GM13977 (cell line): ENCODE measurements at regions not wholly inside any gene's neighbourhood (a gene's known extent, or its start where the extent isn't known, plus 50 kb on each side); places are given as distances from the start of the nearest gene placed in this dataset.

ENCODE experiments used
- DNase-seq: peaks from one replicate; pipeline ENCODE4 v3.0.0; 2012; ENCODE audit warnings: low spot score
- in situ Hi-C: fragments of 300-500 bp; cut with MboI; formaldehyde crosslinking; loops from one replicate; pipeline ENCODE4 v1.12.0; 2022; ENCODE audit warnings: low sequenced_read_pairs, low pct_unique_long_range_greater_than_20kb, mixed read lengths, inconsistent platforms; ENCODE audit not compliant: unreplicated experiment
- TF ChIP-seq, protein P1 (sequence below): IDR thresholded peaks from 2 replicates; pipeline ENCODE4 v1.5.1; 2012; ENCODE audit warnings: mild to moderate bottlenecking, control low read depth; ENCODE audit not compliant: insufficient read depth; ENCODE audit errors: extremely low read depth, missing control alignments

DNA sequence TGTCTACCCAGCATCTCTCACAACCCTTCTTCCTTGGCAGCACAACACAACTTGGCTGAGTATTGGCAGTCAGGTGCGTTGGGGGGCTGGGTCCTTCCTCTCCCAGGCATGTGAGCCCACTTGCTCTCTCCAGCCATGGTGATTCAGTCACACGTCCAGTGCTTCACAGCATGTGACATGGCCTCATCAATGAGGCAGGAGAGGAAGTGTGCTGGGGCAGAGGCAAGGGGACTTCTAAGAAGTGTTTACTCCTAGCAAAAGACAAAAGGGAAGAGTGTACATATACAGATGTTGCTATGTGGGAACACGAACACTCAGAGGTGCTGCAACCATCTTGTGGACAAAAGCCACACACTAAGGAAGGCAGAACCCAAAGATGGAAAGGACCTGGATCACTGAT is 380.8 kb downstream of the FBXW7 start:
- in situ Hi-C loops = no loop called here
- TF ChIP-seq, protein P1, sequence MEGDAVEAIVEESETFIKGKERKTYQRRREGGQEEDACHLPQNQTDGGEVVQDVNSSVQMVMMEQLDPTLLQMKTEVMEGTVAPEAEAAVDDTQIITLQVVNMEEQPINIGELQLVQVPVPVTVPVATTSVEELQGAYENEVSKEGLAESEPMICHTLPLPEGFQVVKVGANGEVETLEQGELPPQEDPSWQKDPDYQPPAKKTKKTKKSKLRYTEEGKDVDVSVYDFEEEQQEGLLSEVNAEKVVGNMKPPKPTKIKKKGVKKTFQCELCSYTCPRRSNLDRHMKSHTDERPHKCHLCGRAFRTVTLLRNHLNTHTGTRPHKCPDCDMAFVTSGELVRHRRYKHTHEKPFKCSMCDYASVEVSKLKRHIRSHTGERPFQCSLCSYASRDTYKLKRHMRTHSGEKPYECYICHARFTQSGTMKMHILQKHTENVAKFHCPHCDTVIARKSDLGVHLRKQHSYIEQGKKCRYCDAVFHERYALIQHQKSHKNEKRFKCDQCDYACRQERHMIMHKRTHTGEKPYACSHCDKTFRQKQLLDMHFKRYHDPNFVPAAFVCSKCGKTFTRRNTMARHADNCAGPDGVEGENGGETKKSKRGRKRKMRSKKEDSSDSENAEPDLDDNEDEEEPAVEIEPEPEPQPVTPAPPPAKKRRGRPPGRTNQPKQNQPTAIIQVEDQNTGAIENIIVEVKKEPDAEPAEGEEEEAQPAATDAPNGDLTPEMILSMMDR = no peak
- DNase-seq = no peak

DNA sequence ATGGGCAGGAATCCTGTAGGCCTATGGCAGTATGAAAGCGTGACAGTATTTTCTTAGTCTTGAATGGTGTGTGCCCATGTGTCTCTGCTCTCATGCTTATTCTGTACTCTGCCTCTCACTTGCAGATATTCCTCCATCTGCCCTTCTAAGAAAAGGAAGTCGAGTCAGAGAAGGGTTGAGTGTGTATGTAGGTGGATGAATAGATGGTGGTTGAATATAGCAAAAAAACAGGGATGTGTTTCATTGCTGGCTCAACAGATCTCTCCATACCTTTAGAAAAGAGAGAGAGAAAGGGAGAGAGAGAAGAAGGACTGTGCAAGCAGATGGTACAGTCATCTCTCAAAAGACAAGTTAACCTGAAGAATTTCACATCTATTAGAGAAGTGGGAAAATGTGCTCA is 381.5 kb downstream of the FBXW7 start:
- in situ Hi-C loops = no loop called here
- TF ChIP-seq, protein P1 = no peak
- DNase-seq = no peak

DNA sequence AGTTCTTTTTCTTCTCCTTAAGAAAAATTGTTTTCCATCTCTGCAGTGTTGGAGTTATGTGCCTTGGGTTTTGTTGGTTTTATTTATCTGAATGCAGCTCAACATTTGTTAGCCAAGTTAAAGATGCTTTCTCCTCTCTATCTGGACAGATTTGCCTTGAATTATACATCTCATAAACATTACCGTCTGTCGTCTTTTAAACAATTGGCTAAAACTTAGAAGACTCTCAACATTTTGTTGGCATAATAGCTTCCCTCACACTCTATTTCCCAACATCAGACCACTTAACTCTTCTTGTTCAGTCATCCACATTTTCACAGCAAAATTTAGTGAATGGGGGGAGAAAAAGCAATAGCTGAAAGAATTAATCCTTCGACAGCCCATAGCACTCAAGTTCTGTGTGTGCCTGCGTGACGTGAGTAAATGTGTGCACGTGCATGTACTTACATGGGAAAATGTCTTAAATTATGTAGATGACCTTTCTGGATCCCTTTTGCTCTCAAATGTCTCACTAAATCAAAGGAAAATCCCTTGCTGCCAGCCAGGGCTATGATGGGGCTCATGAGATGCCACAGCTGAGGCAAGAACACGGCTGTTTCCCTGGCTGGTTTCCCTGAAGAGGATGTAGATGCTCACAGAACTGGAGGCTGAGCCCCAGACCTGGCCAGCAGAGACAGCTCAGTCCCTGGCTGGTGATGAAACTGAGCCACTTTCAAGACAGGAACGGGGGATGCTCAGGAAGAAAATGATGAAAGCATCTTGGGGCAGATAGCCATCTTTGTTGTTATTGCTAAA is 382.2 kb downstream of the FBXW7 start:
- in situ Hi-C loops = no loop called here
- TF ChIP-seq, protein P1 = no peak
- no peak for DNase-seq

DNA sequence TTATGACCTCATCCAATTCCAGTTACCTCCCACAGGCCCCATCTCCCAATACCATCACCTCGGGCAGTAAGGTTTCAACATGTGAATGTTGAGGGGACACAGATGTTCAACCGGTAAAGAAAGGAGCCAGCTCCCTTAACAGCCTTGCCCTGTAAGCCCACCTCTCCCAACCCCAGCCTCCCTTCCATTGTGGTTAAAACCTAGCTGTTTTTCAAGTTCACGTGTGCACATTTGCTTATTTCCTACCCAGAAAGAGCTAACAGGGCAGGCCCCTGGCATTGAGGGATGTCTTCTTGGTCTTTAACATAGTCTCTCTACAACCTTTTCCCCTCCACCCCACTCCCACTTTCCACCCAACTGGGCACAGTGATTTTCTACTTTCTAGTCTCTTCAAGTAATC is 385.7 kb downstream of the FBXW7 start:
- DNase-seq = no peak
- TF ChIP-seq, protein P1 = no peak
- in situ Hi-C loops = no loop called here

DNA sequence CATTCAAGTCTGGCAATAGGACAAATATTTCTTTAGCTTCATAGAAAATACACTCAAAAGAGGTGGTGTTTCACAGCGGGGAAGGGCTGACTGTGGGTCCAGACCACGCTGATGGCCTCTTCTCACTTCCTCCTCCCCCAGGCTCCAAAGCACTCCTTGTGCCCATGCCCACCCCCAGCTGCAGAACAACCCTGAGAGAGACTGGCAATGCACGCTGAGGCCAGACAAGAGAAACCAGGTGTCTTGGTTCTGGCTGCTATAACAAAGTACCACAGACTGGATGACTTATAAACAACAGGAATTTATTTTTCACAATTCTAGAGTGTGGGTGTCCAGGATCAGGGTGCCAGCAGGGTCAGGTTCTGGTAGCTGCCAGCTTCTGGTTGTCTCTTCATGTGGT is 386.1 kb downstream of the FBXW7 start:
- TF ChIP-seq, protein P1 = no peak
- in situ Hi-C loops = no loop called here
- DNase-seq = no peak

DNA sequence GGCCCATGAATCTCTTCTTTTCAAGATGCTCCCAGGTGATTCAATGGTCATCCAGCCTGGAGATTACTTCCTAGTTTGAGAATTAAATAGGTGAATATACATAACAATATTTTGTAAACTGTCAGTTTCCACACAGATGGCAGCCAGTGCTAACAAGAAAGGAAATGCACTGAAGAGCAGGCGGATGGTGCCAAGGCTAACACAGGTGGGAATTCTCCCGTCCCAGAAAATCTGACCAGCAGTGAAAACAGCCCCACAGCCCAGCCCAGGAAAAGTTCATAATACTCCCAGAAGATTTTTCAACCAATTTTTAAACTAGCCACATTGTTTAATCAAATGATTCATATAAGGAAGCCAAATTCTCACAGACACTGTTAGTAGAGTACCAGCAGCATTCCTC is 387.2 kb upstream of the GATB start:
- TF ChIP-seq, protein P1 = no peak
- in situ Hi-C loops = no loop called here
- no peak for DNase-seq
